Gastroesophageal sphincter (tissue), 3 donors: ENCODE measurements at regions not wholly inside any gene's neighbourhood (a gene's known extent, or its start where the extent isn't known, plus 50 kb on each side); places are given as distances from the start of the nearest gene placed in this dataset.

Experiments used
- EP300 ChIP-seq: sonication (generic); formaldehyde crosslinking; IDR thresholded peaks from one replicate; pipeline ENCODE4 v1.6.1; 2017; ENCODE audit warnings: antibody characterized with exemption, mild to moderate bottlenecking
- TF ChIP-seq, protein P1 (sequence below), 4 experiments: fragments of 200-600 bp in 2 of 4; fragments of 450-650 bp in 2 of 4; sonication (generic) in 1 of 4; IDR thresholded peaks; one replicate each; pipeline ENCODE4 v1.5.1; 2017 to 2019; ENCODE audit warnings: antibody characterized with exemption in 4 of 4, mild to moderate bottlenecking in 2 of 4, moderate library complexity in 2 of 4

DNA sequence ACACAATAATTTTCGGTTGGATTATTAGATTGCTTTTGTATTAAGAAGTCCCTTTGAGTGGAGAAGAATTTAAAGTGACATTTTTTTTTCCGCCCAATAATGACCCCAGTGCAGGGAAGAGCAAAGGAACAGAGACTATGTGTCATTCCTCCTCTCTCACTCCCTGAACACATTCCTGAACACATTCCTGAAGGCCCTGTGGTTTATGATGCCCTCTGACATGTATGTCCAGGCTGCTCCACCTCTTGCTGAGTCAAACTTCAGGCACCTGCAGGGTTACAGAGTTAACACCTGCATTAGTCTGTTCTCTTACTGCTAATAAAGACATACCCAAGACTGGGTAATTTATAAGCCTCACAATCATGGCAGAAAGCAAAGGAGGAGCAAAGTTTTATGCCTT, 704.0 kb upstream of the LRRN3 start:
- TF ChIP-seq, protein P1, sequence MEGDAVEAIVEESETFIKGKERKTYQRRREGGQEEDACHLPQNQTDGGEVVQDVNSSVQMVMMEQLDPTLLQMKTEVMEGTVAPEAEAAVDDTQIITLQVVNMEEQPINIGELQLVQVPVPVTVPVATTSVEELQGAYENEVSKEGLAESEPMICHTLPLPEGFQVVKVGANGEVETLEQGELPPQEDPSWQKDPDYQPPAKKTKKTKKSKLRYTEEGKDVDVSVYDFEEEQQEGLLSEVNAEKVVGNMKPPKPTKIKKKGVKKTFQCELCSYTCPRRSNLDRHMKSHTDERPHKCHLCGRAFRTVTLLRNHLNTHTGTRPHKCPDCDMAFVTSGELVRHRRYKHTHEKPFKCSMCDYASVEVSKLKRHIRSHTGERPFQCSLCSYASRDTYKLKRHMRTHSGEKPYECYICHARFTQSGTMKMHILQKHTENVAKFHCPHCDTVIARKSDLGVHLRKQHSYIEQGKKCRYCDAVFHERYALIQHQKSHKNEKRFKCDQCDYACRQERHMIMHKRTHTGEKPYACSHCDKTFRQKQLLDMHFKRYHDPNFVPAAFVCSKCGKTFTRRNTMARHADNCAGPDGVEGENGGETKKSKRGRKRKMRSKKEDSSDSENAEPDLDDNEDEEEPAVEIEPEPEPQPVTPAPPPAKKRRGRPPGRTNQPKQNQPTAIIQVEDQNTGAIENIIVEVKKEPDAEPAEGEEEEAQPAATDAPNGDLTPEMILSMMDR (IDR thresholded peaks at IDR 0.05), result no peak
- no peak for TF ChIP-seq EP300
